GM18907 (cell line): ENCODE measurements at regions not wholly inside any gene's neighbourhood (a gene's known extent, or its start where the extent isn't known, plus 50 kb on each side); places are given as distances from the start of the nearest gene placed in this dataset.

ENCODE experiments used
- ATAC-seq: cut with Tn5 transposase; IDR thresholded peaks from one replicate; pipeline ENCODE4 v1.9.1; 2021; ENCODE audit warnings: mild to moderate bottlenecking, moderate library complexity; ENCODE audit not compliant: unreplicated experiment

DNA sequence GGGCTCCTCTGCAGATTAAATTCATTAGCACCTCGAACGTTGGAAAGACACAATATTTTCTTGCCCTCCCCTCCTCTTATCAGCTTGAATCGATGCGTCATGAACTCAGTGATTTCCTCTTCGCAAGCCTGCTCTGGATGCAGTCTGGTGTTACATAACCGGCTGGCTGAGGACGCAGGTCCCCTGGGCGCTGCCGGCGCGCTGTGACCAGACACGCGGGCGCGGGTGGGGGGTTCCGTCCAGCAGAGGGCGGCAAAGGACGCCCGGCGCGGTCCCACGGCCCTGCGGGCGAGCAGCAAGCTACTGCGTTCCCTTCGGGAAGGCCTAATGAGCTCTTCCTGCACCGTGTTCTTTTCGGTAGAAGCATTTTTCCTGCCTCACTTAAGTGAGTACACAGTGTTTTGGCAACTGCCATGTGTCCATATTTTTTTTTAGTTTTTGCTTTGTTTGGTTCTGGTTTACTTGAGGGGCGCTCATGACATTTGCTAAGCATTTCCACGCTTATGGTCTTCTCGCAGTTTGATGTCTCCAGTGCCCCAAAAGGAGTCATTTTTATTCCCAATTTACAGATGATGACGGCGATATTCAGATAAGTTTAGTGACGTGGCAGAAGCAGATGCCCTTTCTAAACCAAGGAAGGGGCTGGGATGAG is 112.2 kb upstream of the MBNL2 start:
- ATAC-seq: peak; percentile 97

DNA sequence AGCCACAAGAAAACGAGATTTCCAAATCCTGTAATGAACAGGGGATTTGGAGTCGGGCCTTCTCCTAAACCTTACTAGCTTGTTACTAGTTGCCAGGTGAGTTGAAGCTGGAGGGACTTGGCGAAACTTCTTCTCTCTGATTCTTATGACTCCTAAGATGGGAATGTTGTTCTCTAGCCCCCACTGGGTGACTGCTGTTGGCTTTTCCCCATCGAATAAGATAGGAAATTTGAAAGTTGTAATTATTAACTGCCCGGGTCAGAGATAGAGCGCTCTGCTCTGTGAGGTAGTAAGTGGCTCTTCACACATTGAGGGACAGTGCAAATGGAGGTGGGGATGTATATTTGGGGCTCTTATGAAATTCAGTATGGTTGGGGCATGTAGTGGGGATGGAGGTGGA is 111.2 kb upstream of the MBNL2 start:
- no peak for ATAC-seq

DNA sequence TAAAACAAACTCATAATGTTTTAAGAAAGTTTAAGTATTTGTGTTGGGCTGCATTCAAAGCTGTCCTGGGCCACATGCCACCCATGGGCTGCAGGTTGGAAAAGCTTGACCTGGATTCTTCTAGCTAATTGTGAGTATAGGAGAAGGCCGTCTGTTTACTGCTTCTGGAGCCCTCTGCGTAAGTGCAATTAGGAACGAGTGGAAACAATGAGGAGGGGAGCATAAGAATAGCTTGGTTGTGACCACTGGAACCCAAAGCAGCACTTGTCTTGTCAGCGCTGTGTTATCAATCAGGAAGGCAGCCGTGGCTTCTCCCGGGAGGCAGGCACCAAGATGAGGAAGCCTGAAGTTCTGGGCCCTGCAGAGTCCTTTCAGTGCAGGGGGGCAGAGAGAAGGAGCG is 110.4 kb upstream of the MBNL2 start:
- no peak for ATAC-seq

DNA sequence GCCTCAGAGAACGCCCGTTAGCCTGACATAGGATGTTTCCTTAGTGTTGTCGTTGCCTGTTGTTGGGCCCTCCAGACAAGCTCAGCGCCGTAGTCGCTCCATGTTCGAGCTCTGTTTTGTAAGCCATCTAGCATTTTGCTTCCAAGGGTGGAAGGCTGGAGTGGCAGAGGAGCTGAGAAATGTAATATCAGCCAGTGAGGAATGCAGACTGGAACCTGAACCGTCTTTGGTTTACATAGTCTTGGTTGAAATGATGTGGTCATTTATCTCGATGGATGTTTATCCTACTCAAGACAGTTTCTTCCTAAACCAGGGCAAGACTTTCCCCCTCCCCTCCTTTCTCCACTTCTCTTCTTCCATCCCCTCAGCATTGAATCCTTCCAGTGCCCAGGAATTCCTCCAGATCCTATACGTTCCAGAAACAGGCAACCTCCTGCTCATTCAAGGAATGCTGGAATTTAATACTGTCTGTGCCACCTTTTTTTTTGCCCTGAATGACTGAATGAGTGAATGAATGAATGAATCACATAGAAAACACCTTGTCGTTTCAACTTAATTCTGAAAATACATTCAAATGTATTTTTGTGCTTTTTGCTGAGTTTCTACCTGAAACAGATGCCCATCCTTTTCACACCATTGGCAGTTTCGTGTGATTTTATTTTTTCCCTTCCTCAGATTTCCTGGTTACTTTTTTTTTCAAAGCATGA is 109.5 kb upstream of the MBNL2 start:
- ATAC-seq: no peak

DNA sequence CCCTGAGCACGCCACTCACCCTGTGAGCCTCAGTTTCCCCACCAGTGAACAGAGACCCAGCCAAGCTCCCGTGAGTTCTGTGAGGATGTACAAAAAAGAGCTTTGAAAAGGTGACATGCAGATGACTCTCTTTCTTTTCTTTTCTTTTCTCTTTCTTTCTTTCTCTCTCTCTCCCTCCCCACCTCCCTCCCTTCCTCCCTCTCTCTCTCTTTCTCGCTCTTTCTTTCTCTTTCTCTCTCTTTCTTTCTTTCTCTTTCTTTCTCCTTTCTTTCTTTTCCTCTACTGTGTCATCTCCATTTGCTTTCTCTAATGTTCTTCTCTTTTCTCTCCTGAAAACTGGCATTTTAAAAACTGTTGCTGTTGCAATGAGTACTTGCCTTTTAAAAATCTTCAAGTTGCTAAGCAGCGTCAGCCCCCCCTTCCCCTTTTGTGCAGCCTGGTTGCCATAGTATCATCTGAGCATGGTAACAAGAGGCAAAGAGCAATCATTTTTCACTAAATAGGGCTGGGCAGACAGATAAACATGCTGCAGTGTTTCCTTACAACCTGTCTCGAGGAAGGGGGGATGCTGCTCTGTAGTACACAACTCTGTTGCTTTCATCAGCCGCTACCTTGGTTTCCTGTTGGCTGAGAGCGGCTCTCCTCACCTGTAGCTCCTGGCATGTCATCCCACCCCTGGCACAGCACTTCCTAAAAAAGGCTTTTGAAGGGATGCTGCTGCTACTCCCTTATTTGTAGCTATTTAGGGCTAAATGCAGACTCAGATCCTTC is 108.7 kb upstream of the MBNL2 start:
- ATAC-seq: no peak

DNA sequence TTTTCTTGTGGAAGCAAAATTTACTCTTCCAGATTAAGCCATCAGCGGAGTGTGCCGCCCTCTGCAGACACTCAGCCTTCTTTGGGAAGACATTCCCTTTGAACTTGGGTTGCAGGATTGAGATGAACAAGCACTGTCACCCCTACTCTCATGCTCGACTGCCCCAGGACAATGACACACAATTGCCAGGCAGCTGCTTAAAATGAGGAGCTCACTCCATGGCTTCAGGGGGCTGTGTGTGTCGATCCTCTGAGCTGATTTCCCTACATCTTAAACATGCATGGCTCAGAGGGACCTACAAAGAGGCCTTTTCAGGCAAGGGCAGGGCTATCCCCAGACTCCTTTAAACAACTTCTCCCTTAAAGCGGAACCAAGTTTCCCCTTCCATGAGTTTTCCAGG is 107.5 kb upstream of the MBNL2 start:
- no peak for ATAC-seq

DNA sequence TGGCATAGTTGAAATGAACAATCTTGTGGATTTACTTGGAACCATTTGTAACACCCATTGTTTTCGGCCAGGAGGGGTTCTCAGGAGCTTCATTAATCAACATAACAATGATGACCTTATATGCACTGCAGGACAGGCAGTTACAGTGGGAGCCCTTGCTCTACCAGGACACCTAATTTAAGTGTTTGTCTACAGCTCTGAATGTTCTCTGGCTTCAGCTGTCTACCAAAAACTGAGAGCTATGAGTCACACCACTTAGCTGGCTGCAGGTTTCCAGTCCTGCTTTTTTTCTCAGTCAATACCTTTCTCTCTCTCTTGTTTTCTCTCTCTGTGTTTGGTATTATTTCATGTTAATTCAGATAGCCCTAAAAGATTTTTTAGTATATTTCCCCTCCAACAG is 105.4 kb upstream of the MBNL2 start:
- no peak for ATAC-seq

DNA sequence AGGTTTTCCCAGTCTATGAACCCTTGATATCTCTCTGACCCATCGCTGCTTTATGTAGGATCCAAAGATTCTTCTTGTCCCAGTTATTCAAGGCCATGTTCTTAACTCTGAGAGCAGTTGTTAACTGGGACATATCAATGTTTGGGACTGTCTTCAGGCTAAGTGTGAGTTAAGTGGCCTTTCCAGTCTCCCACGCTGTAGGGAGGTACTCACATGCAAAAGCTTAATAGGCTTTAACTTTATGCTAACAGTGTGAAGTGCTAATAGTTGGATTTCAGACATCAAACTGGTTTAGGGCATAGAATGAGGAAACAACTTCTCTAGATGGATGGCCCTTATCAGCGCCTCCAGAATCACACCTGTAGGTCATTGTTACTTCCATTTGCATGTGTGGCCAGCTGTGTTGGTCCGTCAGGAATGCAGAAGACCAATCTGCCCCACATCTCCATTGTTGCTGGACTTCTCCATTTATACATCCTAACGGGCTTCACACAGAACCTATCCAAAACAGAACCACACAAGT is 104.7 kb upstream of the MBNL2 start:
- no peak for ATAC-seq

DNA sequence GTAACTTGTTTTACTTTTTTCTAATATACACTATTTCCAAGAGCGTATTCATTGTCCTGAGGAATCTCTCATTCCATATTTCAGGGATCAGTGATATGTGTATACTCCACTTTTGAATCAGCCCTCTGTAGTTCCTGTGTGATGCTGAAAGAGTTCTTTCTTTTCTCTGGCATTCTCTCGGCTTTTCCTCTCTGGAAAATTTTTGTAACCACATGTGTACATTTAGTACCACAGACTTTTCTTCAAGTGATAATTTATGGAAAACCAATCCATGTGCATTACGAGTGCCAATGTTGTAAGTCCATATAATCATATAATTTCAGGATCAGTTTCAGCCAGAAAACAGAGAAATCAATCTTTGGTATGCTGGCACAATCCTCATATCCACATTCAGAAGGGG is 102.2 kb upstream of the MBNL2 start:
- no peak for ATAC-seq

DNA sequence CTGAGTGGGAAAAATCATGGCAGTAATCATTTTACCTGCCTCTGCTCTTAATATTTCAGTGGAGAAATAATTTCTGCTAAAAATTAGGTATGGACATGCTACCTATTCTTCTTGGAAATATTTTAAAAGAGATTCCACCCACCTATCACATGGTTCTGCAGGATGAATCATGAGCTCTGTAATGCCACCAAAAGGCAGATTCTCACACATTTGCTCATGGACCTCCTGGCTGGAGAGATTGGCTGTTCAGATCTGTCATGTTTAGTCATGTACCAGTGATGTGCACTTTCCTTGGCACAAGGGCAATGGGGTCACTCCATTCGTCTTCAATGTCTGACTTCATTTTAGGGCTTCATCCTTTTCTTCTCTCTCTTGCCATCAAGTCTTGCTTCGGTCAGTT is 101.8 kb upstream of the MBNL2 start:
- no peak for ATAC-seq

DNA sequence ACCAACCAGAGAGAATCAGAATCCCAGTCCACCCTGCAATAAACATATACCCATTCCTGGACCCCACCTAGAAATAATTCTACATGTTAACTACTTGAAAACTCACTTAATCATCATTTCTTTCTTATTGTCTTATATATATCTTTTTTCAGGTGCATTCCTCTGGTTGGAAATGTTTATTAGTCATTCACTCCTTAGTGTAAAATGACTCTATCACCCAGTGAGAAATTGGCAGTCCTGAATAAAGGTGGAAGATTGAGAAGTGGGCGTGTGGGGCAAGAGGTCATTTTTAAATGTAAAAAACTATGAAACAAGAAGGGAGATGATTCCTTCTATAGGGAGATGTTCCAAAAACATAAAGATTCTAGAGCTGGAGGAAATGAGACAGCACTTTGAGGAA is 101.2 kb upstream of the MBNL2 start:
- no peak for ATAC-seq

DNA sequence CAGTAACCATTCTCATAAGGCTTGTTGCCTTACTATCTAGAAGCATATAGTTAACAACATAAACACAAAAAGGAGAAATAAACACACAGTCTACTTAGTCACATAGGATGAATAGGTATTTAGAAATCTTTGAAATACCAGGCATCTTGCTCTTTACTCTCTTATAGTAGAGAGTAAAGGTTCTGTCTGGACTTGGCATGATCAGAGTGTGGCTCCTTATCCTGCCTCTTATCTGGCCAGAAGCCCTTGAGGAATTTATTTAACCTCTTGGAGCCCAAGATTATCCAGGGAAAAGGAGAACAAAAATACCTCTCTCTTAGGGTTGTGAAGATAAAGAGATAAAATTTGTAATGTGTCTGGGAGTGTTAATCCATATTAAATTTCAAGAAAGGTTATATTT is 100.2 kb upstream of the MBNL2 start:
- ATAC-seq: no peak

DNA sequence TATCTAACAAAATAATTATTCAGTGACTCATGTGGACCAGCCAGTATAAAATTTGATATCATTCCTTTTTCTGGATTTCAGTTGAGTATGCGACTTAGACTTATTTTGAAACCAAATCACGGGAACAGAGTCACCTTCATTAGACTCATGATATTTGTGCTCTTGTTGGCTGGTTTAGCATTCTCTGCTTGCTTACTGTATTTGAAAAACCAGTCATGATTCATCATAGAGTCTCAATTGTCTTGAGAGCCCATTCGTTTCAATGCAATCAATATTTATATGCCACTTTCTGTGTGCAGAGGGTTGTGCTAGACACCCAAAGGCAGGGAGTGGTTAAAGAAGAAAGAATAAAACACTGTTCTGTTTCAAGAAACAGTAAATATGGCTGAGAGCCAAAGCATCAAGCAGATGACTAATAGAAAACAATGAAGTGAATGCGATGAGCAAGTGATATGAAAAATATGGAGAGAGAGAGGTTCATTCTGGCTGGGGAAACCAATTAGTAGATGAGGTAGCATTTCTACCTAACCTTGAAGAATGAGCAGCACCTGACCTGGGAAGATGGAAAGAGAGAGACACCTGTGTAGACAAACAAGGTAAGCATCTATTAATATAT is 99.6 kb upstream of the MBNL2 start:
- no peak for ATAC-seq

DNA sequence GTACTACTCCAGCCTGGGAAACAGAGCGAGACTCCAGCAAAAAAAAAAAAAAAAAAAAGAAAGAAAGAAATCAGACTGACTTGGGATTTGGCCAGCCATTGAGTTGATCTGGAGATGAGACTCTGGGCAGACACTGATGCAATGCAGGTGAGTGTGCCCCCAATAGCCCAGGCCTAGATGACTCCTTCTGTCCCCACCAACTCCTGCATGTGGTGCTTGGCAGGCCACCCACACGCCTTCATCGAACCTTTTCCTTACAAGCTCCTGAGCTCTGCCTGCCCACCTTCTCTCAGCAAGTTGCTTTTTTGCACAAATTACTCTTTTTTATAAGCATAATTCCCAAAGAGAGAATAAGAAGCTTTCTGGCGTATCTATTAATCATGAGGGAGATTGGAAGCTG is 97.9 kb upstream of the MBNL2 start:
- no peak for ATAC-seq

DNA sequence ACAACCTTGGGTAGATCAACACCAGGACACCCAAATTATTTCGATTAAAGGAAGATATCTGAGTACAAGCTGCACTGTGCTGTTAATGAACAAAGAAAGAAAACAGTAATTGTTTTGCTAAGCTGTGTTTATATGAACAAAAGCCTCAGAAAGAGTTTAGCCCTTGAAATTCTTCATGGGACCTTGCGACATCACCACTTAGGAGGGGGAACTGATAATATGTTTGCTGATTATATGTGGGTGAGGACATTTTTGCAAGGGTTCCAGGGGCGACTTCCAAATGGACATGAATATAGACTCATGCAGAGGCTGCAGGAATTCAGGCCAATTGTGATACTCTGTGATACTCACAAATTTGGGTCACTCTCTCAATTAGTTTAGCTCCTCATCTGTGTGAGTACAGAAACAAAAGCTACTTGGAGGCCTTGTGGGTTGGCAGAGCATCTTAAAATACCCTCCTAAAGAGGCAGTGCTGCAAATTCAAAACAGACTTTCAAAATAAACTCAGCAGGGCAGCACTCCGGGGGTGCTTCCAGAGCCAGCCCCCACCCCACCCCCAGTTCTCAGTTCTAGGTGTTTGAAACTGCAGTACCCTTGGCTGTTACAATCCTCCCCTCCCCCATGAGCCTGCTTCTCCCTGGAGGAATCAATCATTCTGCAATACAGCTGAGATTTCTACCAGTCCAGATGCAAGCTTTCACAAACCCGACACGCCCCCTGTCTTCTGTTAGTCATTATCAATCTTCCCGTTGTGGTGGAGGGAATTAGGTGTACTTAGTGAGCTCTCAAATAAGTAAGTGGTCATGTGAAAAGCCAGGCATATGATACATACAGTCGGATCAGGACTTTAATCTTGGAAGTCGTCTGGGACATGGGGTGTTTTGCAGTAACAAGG is 97.0 kb upstream of the MBNL2 start:
- peak; percentile 58 for ATAC-seq

DNA sequence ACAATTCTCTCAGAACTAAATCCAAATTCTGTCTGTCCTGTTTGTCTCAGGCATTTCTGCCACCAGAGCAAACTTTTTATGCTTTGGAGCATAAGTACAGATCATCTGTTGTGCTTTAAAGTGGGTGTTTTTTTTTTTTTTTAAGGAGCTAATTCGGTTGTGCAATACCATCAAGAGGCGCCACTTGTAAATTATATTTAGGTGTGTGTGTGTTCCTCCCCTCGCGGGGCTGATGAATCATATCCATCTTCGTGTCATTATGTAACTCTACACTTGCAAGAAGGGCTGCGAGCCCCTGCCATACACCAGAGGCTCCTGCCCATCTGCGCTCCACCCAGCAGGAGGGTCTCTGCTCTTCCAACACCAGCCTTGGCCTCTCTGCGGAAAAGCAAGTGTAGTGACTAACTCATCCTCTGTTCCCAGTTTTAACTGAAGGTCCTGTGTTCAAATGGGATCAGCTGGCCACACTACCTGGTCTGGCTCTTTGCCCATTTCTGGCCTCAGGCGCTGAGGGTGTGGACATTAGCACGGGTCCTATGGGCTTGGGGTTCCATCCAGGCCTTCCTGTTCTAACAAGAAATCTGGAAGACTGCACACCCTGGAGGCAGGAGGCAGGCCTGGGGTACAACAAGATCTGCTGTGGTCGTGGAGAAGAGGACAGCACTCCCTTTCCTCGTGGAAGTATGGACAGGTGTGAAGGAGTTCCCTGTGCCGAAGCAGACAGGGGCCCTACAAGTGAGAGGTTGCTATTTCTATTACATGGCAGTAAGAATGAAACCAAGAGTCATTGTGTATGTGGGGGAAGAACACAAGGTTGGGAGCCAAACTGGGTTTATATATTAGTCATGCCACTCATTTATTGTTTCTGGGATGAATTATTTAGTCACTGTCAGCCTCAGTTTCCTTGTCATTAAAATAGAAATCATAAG is 96.1 kb upstream of the MBNL2 start:
- ATAC-seq: peak; percentile 97

DNA sequence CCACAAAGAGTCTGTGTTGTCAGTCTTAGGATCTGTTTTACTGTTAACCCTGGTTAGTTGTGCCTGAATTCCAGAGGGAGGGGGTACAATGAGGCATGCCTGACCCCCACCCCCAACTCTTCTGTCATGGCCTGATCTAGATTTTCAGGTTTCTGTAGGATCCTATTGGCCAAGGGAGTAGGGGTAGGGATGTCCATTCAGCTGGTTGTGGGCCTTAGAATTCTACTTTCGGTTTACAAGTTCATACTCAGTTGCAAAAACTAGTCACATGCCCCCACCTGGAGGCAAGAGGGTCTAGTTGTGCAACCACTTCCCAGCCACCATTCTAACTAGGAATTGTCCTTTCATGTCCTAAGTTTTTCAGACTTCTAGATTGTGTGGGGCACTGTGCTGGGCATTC is 94.3 kb upstream of the MBNL2 start:
- ATAC-seq: no peak

DNA sequence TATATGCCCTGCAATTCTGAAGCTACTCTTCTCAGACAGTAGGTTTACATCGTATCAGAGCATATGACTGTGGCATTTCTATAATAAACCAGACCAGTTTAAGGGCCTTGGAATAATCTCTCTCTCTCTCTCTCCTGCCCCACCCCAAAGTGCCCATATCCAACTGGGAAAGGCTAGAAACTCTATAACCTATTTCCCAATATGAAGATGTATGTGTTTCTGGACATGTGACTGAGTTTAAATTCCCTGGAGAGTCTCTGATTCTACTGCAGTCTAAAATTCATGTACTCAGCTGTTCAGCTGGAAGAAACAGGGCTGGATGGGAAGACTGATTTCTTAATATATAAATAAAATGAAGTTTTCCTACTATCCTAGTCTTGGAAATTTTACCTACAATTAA is 91.9 kb upstream of the MBNL2 start:
- ATAC-seq: no peak

DNA sequence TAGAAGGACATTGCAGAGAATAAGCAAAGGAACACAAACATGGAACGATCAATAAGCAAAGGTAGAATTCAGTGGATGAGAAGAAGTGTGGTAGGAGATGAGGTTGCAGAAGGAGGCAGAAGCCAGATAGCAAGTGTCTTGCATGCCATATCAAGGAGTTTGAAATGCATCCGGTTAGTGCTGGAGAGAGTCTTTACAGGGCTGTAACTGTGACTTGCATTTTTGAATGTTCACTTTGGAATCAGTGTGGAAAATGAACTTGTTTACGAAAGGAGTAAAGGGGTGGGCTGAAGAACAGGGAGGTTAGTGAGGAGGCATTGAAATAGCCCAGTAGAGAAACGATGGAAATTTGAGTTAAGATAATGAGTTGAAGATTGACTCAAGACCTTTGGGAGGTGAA is 90.7 kb upstream of the MBNL2 start:
- no peak for ATAC-seq
